GM18861 (cell line): ENCODE measurements at regions not wholly inside any gene's neighbourhood (a gene's known extent, or its start where the extent isn't known, plus 50 kb on each side); places are given as distances from the start of the nearest gene placed in this dataset.

ENCODE experiments used
- ATAC-seq: cut with Tn5 transposase; IDR thresholded peaks from one replicate; pipeline ENCODE4 v1.9.1; 2021; ENCODE audit not compliant: unreplicated experiment

DNA sequence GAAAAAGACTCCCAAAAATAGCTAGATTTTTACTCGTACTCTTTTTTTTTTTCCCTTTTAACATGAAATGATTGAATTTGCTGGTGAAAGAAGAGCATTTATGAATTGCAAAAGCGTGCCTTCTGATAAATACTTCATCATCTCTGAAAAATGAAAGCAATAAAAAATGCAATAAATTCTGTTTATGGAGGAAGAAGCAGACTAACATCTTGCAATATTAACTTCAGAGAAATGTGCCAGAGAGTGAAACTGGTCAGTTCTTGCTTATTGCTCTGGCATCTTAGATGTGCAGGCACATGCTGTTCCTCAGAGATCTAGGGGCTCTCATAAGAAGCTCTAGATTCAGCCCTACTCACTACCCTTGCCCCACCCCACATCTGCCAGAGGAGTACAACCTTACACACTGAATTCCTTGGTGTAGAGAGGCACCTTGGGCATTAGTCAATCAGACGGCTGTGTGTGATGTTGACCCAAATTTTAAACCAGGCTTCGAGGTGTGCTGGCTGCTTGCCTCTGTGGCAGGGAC is 891.1 kb upstream of the GHITM start:
- ATAC-seq: no peak

DNA sequence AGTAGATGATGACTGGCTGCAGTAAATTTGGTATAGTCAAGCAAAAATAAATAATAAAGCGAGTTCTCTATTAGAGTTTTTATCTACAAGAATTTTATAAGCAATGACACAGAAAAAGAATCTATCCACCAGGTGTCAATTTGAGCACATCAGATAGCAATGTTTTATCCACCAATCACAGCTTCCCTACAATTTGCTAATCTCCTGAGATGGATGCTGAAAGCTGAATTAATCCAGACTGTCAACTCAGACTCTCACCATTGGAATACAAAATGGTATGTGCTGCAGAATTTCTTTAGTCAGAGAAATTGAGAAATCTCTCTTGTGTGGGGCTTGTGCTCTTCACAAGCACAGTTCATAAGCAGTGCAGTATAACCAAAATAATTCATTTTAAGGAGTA is 888.9 kb upstream of the GHITM start:
- no peak for ATAC-seq

DNA sequence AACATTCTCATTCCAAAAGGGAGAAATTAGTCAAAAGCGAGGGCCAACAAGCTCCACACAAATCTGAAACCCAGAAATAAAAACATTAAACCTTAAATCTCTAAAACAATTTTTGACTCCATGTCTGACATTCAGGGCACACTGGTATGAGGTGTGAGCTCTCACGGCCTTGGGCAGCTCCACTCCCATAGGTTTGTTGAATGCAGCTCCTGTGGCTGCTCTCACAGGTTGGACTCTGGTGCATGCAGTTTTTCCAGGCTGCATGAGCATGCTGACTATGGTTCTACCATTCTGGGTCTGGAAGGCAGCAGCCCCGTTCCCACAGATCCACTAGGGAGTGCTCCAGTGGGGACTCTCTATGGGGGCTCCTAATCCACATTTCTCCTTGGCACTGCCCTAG is 887.1 kb upstream of the GHITM start:
- ATAC-seq: no peak

DNA sequence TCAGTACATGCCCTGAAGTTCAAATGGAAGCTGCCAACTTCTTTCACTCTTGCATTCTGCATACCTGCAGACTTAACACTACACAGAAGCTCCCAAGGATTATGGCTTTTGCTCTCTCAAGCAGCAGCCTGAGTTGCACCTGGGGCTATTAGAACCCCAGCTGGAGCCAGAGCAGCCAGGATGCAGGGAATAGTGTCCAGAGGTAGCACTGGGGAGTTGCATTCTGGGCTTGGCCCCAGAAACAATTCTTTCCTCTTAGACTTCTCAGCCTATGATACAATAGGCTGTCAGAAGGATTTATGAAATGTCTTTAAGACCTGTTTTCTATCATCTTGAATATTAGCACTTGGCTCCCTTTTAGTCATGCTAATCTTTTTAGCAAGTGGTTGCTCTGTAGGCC is 886.7 kb upstream of the GHITM start:
- ATAC-seq: no peak

DNA sequence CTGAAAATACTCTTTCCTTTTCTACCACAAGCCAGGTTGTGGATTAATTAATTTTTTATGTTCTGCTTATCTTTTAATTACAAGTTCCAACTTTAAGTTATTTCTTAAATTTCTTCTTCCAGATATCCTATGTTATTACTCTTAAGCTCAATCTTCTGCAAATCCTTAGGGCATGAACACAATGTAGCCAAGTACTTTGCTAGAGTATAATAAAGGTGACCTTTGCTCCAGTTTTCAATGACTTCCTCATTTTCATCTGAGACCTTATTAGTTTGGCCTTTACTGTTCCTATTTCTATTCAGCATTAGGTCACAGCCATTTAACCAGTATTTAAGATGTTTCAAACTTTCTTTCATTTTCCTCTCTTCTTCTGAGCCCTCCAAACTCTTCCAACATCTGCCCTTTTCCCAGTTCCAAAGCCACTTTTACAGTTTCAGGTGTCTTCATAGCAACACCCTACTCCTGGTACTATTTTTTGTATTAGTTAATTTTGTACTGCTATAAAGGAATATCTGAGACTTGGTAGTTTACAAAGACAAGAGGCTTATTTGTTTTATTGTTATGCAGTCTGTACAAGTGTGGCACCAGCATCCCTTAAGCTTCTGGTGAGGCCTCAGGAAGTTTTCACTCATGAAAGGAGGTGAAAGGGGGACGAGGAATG is 886.2 kb upstream of the GHITM start:
- ATAC-seq: no peak

DNA sequence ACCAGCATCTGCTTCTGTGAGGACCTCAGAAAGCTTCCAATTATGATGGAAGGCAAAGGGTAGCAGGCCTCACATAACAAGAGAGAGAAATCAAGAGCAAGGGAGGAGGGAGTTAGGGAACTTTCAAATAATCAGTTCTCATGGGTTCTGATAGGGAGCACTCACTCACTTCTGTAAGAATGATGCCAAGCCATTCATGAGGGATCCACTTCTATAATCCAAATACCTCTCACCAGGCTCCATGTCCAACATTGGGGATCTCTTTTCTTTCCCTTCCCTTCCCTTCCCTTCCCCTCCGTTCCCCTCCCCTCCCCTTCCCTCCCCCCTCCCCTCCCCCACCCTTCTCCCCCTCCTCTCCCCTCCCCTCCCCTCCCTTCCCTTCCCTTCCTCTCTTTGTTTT is 884.6 kb upstream of the GHITM start:
- no peak for ATAC-seq

DNA sequence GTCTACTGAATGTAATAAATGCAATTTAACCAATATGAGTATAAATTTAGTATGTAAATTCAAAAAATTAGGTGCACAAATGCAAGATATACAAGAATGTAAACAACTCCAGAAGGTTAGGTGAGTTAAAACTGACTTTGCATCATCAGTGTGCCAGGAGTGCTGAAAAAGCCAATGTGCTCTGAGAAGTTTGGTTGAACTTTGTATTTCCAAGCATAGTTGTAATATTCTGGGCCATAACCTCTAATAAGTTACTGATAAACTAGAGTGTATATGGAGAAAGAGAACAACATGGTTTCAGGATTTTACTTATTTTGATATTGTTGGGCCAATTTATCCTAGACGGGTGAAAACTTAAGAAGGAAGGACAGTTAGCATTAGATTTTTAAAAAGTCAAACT is 876.9 kb upstream of the GHITM start:
- ATAC-seq: no peak

DNA sequence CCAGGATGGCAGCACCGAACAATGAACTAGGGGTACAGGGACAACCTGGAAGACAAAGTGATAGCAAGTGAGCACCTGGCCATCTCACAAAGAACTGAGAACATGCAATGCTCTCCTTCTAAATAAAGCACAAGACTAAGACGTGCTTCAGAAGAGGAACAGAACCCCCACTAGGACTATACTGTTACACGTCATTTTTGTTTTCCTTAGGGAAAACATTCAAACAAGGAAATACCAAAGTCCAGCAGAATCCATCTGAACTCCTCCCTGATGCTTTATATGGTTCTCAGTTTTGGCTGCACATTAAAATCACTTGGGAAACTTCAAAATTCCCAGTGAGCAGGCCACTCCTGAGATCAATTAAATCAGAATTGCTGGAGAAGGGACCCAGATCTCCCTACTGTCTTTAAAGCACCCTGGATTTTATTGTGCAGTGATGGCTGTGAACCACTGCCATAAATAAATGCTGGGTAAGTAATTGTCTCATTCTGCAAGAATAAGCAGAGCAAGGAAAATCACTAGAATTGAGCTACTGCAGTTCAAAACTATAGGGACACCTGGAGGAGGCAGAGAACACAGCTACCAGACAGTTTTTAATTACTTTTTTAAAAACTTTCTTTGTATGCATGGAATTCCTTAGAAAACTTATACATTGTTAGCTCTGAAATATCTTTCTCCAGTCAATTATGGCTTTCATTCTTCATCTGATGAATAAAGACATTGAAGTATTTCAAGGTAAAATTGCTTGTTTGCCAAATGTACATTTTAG is 866.5 kb upstream of the GHITM start:
- ATAC-seq: no peak

DNA sequence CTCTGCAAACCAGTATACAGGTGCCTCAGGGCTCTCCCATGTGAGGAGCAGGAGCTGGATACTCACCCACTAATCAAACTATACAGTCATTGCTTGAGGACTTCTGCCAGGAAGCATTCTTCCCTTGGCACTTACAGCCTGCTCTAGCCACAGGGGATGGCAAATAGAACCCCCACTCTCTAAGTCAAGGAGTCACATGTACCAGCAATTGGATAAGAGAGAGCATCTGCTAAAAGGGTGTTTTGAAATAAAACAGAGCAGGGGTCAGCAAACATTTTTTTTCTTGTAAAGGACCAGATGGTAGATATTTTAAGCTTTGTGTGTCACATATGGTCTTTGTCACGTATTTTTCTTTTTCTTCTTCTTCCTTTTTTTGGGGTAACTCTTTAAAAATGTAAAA is 865.2 kb upstream of the GHITM start:
- no peak for ATAC-seq

DNA sequence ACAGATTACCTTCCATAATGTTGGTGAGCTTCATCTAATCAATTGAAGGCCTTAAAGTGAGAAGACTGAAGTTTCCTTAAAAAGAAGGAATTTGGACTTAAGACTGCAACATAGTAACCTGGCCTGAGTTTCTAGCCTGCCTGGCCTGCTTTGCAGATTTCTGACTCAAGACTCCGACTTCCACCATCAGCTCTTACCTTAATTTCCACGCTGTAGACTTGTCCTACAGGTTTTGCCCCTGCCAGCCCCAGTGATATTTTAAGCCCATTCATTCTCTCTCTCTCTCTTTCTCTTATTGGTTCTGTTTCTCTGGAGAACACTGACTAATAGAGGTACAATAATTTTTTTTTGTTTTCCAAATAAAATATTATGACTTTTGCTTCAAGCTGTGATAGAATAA is 862.3 kb upstream of the GHITM start:
- no peak for ATAC-seq

DNA sequence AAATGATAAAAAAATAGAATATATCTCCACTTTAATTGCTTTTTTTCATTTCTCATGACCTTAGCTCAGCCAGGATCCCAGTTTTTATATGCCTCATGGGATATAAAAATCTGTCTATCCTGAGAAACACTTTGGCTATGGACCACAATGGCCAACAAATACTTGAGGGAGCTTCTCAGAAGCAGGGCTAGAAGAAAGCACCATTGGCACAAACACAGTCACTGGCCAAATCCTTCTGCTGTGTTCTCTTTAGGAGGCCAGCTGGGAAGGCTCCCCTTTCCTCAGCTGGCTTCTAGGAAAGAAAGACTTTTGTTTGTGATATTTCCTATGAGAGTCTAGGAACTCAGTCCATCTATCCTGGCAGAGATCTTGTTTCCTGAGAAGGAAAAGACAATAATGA is 856.2 kb upstream of the GHITM start:
- ATAC-seq: no peak

DNA sequence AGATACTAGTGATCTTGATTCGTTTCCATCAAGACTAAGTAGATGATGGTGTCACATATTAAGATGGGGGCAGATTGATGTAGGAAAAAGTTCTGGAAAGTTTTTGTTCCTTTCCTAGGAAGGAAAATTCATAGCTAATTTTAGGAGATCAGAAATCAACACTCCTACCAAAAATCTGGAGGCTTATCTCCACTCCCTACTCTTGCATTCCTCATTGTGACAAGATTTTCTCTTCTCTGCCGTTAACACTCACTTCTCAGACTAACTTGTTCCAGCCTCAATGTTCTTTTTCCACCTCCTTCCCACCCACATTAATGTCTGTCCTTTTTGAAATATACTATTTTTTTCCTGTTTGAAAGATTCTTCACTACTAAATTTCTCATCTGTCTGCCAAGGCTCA is 851.9 kb upstream of the GHITM start:
- no peak for ATAC-seq

DNA sequence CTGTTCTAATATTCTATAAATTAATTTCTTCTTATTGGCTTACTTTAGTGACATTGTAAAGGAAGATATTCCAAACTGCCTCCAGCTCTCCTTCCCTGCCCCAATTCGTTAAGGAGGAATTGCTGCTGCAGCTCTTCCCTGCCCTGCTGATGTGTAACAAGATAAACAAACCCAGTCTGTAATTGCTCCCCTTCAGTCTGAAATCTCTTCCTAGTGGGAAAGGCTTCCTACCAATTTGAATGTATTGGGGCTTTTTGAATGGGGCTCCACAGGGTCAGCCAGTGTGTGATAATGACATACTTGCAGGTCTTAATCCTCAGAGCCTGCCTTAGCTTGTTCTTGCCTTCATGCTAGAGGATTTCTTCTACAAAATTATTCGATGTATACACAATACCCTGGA is 849.9 kb upstream of the GHITM start:
- ATAC-seq: no peak

DNA sequence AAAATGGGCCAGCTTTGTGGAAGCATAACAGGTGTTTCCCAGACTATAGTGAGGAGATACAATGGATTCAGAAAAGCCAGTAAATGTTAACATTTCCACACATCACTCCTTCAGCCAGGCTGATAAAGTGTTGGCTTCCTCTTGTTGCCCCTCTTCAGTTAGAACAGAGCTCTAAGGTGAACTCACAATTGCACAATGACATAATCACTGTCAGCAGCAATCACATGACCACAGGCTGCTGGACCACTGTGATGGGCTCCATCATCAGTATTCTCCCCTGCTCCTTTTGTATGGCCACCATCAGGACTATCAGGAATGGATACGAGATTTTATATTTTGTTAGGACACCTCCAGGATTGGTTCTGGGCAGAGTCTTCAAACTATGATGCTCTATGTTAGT is 849.4 kb upstream of the GHITM start:
- no peak for ATAC-seq

DNA sequence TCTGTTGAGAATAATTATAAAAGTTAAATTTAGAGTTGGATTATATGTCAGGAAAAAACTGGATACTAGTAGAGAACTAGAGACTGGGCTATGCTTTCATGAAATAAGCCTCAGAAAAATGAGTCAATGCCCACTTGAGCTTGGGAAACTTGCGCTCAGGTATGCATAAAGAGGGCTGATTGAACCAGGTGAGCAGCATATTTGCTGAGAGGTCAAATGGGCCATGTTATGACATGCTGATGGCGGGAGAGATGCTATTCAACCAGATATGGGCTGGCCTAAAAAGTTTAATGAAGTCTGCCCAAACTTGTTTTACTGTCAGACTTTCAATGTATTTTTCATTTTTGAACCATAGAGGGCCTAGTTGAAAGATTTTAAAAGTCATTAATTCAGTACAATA is 837.6 kb upstream of the GHITM start:
- no peak for ATAC-seq

DNA sequence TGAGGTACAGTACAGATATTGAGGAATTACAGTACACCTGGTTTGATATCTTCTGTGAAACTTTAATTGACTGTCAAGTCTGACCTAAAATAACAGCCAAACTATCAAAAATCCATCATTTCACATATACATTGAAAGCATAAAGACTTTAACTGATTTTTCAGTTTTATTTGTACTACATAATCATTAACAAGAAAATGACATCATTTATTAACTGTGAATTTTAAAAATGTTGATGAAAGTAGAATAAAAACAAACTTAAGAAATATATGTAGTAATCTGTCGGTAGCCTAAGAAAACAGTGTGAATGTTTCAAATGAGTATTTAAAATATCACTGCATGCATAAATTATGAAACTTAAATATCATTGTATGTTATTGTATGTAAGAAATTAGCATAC is 836.7 kb upstream of the GHITM start:
- no peak for ATAC-seq

DNA sequence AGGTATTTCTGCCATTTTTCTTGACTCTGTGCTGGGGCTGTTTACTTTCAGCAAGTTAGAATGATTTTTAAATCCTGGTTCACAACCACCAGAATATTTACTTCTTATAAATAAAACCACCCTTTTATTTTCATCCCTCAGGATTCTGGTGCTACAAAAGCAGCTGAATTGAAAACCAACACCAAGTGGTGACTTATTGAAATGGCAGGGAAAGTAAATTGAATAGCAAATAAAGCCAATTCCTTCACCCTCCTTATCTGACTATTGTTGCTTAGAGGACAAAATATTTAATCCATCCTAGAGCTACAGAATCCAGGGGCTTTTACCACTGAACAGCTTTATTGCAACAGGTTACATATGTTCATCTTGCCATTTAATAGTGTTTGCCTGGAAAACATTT is 828.6 kb upstream of the GHITM start:
- no peak for ATAC-seq

DNA sequence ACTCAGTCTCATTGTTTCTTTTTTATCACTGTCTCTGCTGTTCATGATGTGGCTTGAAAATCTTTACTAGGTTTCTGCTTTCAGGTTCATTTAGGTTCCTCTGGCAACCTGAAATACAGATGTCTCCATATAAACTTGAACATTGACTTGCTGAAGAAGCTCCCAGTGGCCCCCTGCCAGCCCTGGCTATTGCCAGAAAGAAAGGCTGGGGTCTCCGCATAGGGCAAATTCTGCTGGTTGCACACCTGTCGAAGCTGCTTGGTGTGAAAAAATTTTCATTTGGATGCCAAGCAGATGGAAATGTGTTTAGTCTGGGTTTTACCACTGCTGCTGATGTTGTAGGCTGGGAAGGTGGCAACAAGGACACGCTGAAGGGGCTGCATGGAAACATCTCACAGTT is 826.7 kb upstream of the GHITM start:
- ATAC-seq: no peak

DNA sequence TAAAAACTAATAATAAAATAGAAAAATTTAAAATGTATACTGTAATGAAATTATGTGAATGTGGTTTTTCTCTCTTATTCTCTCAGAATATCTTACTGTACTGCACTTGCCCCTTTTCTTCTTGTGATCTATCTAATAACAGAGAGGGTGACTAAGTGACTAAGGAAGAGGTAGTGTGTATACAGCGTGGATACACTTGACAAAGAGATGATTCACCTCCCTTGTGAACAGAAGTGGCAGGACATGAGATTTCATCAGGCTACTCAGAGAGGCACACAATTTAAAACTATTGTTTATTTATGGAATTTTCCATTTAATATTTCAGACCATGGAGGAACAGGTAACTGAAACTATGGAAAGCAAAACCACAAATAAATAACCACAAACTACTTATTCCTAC is 806.6 kb upstream of the GHITM start:
- ATAC-seq: no peak

DNA sequence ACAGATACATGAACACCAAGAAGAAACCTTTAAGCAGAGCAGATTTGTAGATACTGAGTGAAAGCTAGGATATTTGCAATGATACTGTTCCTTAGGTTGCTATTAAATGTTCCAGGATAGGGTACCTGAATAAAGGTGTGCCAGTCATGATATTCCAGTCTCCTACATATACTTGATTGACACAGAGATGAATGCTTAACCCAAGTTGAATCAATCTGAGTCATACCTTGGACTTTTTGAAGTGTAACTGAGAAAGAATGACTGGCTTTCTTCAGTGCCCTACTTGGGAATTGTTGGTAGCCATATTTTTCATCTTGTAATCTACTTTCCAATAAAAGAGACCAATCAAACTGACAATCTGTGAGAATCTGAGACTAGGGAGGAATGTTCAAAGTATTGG is 805.7 kb upstream of the GHITM start:
- no peak for ATAC-seq

DNA sequence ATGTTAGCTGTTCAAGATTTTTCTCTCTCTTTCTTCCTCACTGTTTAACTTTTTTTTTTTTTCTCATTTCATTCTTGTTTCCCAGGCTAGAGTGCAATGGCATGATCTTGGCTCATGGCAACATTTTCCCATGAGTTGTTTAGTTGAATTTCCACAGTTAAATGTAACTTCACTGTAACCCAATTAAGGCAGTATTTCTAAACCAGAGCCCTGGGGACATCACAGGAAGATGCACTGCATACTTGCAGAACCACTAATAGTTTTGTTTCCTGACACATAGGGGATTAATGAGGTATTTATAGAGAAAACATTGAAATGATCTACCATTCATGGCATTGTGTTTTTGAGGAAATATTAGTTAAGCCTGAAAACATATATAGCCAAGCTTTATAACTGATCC is 795.6 kb upstream of the GHITM start:
- ATAC-seq: no peak

DNA sequence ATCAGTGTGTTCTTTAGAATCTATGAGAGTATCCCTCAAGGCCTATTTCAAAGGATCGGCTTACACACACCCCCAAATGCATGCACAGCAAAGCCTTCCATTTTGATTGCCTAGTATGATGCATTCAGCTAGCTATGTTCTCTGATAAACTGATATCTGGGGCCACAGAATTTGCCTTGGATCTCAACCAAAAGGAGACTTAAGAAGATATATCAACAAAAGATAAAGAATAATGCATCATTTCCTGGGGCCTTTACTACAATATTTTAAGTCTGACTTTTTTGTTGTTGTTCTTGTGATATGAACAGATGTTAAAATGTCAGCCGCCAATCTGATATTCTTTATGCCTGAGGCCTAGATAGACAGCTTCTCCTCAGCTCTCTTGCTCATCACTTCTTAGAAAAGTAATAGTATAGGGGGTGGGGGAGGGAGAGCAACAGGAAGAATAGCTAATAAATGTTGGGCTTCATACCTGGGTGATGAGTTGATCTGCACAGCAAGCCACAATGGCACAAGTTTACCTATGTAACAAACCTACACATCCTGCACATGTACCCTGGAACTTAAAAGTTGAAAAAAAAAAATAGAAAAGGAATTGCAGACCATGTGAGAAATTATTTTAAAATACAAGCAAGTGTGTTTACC is 792.9 kb upstream of the GHITM start:
- no peak for ATAC-seq
